ENCODE measurements at regions not wholly inside any gene's neighbourhood (a gene's known extent, or its start where the extent isn't known, plus 50 kb on each side); places are given as distances from the start of the nearest gene placed in this dataset.

- H3K4me1 ChIP-seq (ENCODE audit: control insufficient read depth in 2 of 3, insufficient read depth in 2 of 3, low read depth in 1 of 3, low read length in 3 of 3), result peaks cover 0 to 10% (median 5%) of the 10 kb centered on the region in 3 donors
- no peak overlapping the region for H3K9ac ChIP-seq (ENCODE audit: low read length in 3 of 3)
- no peak for FAIRE-seq
- H3K9me3 ChIP-seq (ENCODE audit: control insufficient read depth in 2 of 3, insufficient read depth in 1 of 3, low read length in 3 of 3), result no peaks in the 10 kb centered on the region
- no peak overlapping the region for H3K27ac ChIP-seq (ENCODE audit: low read depth in 2 of 2, low read length in 2 of 2)
- TF ChIP-seq, protein P1, sequence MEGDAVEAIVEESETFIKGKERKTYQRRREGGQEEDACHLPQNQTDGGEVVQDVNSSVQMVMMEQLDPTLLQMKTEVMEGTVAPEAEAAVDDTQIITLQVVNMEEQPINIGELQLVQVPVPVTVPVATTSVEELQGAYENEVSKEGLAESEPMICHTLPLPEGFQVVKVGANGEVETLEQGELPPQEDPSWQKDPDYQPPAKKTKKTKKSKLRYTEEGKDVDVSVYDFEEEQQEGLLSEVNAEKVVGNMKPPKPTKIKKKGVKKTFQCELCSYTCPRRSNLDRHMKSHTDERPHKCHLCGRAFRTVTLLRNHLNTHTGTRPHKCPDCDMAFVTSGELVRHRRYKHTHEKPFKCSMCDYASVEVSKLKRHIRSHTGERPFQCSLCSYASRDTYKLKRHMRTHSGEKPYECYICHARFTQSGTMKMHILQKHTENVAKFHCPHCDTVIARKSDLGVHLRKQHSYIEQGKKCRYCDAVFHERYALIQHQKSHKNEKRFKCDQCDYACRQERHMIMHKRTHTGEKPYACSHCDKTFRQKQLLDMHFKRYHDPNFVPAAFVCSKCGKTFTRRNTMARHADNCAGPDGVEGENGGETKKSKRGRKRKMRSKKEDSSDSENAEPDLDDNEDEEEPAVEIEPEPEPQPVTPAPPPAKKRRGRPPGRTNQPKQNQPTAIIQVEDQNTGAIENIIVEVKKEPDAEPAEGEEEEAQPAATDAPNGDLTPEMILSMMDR (IDR thresholded peaks at IDR 0.05; ENCODE audit: borderline replicate concordance, extremely low read depth, insufficient read depth), result no peak
- no peaks in the 10 kb centered on the region for H3K36me3 ChIP-seq (ENCODE audit: control insufficient read depth in 2 of 3, insufficient read depth in 3 of 3, low read length in 3 of 3)
- intact Hi-C loops (cut with DNase I), result no loop called here
- DNase-seq, result peak in 1 of 5 donors; percentile 46
- H3K27me3 ChIP-seq (ENCODE audit: control insufficient read depth, insufficient read depth, low read length), result no peaks in the 10 kb centered on the region
- no peak overlapping the region for H3K4me3 ChIP-seq (ENCODE audit: low read length in 3 of 3)
Measured at GRCh38 chr13:30140973-30141372, 166.4 kb downstream of the KATNAL1 start.

GRCh38 chr13:30138511-30138910 lies 168.8 kb downstream of the KATNAL1 start:
- no peaks in the 10 kb centered on the region for H3K27me3 ChIP-seq (ENCODE audit: control insufficient read depth, insufficient read depth, low read length)
- no peak overlapping the region for H3K4me3 ChIP-seq (ENCODE audit: low read length in 3 of 3)
- no peak overlapping the region for H3K9ac ChIP-seq (ENCODE audit: low read length in 3 of 3)
- no peak for FAIRE-seq
- TF ChIP-seq, protein P1 (IDR thresholded peaks at IDR 0.05; ENCODE audit: borderline replicate concordance, extremely low read depth, insufficient read depth), result no peak
- intact Hi-C loops (cut with DNase I), result no loop called here
- H3K27ac ChIP-seq (ENCODE audit: low read depth in 2 of 2, low read length in 2 of 2), result no peak overlapping the region
- peaks cover 0 to 10% (median 5%) of the 10 kb centered on the region in 3 donors for H3K4me1 ChIP-seq (ENCODE audit: control insufficient read depth in 2 of 3, insufficient read depth in 2 of 3, low read depth in 1 of 3, low read length in 3 of 3)
- no peaks in the 10 kb centered on the region for H3K36me3 ChIP-seq (ENCODE audit: control insufficient read depth in 2 of 3, insufficient read depth in 3 of 3, low read length in 3 of 3)
- H3K9me3 ChIP-seq (ENCODE audit: control insufficient read depth in 2 of 3, insufficient read depth in 1 of 3, low read length in 3 of 3), result no peaks in the 10 kb centered on the region
- no peak for DNase-seq

DNA sequence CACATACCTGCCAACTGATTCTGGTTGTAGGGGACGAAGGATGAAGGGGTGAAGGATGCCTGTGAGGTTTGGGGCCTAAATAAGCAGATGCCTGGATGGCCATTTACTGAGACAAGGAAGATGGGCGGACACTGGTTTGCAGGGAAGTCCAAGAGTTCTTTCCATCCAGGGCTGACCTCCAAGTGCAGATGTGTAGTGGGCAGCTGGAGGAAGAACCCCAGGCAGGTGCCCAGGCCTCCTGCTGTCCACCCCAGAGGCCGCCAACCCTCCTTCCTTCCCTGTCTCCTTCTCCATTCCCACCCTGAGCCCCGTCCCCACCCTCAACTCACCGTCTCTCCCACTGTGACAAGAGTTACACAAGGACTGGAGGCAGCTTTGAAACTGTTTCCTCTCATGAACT lies 171.5 kb downstream of the KATNAL1 start:
- TF ChIP-seq, protein P1 (IDR thresholded peaks at IDR 0.05; ENCODE audit: borderline replicate concordance, extremely low read depth, insufficient read depth), result no peak
- Histone ChIP-seq H3K27ac (ENCODE audit: low read depth in 2 of 2, low read length in 2 of 2) (no peak overlapping the region), H3K9ac (ENCODE audit: low read length in 3 of 3) (no peak overlapping the region), H3K9me3 (ENCODE audit: control insufficient read depth in 2 of 3, insufficient read depth in 1 of 3, low read length in 3 of 3) (no peaks in the 10 kb centered on the region), H3K36me3 (ENCODE audit: control insufficient read depth in 2 of 3, insufficient read depth in 3 of 3, low read length in 3 of 3) (no peaks in the 10 kb centered on the region), H3K4me3 (ENCODE audit: low read length in 3 of 3) (no peak overlapping the region), H3K4me1 (ENCODE audit: control insufficient read depth in 2 of 3, insufficient read depth in 2 of 3, low read depth in 1 of 3, low read length in 3 of 3) (peaks cover 0 to 3% (median 0%) of the 10 kb centered on the region in 3 donors), H3K27me3 (ENCODE audit: control insufficient read depth, insufficient read depth, low read length) (no peaks in the 10 kb centered on the region)
- intact Hi-C loops (cut with DNase I), result no loop called here
- FAIRE-seq, result no peak
- DNase-seq, result no peak

DNA sequence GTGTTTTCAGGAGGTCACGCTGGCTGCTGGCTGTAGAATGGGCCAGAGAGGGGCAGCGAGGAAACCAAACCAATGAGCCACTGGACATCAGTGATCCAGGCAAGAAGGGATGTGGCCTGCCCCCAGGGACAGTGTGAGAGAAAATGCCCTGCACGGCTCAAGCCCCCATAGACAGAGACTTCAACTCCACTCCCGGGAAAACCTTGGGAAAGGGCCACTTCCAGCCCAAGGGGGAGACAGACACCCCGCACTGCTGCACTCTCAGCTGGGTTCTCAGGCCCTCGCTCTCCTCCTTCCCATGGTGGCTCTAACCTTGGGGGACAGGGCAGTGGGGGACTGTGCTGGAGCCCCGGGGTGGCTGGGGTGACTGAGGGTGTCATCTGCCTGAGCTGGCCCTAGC lies 172.0 kb downstream of the KATNAL1 start:
- Histone ChIP-seq H3K9me3 (ENCODE audit: control insufficient read depth in 2 of 3, insufficient read depth in 1 of 3, low read length in 3 of 3) (no peaks in the 10 kb centered on the region), H3K9ac (ENCODE audit: low read length in 3 of 3) (no peak overlapping the region), H3K27ac (ENCODE audit: low read depth in 2 of 2, low read length in 2 of 2) (no peak overlapping the region), H3K27me3 (ENCODE audit: control insufficient read depth, insufficient read depth, low read length) (no peaks in the 10 kb centered on the region), H3K4me1 (ENCODE audit: control insufficient read depth in 2 of 3, insufficient read depth in 2 of 3, low read depth in 1 of 3, low read length in 3 of 3) (peaks cover 0 to 3% (median 0%) of the 10 kb centered on the region in 3 donors), H3K4me3 (ENCODE audit: low read length in 3 of 3) (no peak overlapping the region), H3K36me3 (ENCODE audit: control insufficient read depth in 2 of 3, insufficient read depth in 3 of 3, low read length in 3 of 3) (no peaks in the 10 kb centered on the region)
- TF ChIP-seq, protein P1 (IDR thresholded peaks at IDR 0.05; ENCODE audit: borderline replicate concordance, extremely low read depth, insufficient read depth), result no peak
- FAIRE-seq, result no peak
- intact Hi-C loops (cut with DNase I), result no loop called here
- no peak for DNase-seq

Measured in kidney (tissue), 13 donors.